M059J (cell line): ENCODE measurements at regions not wholly inside any gene's neighbourhood (a gene's known extent, or its start where the extent isn't known, plus 50 kb on each side); places are given as distances from the start of the nearest gene placed in this dataset.

Experiments used
- DNase-seq: peaks from one replicate; pipeline ENCODE4 v3.0.0-alpha.2; 2012; ENCODE audit warnings: low read depth

DNA sequence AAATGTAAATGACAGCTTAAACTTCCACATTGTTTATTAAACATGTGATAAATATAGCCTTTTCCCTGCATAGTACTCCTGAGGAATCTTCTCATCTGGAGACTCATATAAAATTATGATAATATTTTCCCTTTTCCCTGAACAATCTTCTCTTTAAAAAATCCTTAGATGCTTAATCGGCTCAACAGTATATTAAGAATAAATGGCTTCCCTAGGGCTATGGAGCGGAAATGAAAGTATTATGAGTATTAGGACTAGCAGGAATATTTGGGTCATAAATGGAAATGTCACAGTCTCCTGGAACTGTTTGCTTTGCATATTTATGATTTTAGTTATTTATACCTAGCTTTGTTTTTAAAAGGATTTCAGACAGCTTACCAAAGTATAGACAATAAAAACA is 200.7 kb upstream of the PDE5A start:
- no peak for DNase-seq

GRCh38 chr4:119825696-119826095 is 197.1 kb upstream of the PDE5A start:
- peak; percentile 64 for DNase-seq

DNA sequence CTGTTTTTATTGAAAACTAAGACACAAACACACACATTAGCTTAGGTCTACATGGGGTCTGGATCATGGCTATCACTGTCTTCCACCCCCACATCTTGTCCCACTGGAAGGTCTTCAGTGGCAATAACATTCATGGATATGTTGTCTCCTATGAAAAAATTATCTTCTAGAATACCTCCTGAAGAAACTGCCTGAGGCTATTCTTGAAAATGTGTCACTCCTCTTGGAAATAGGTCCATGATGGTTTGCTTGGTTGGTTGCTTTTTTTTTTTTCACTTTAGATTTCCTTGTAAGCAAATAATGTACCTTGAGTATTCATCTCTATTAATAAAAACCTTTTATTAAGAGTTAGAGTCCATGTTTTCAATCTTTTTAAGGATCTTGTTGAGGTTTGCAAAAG is 195.3 kb upstream of the PDE5A start:
- peak; percentile 69 for DNase-seq

GRCh38 chr4:119823045-119823444 is 194.4 kb upstream of the PDE5A start:
- DNase-seq = no peak

GRCh38 chr4:119816473-119816872 is 187.9 kb upstream of the PDE5A start:
- no peak for DNase-seq

DNA sequence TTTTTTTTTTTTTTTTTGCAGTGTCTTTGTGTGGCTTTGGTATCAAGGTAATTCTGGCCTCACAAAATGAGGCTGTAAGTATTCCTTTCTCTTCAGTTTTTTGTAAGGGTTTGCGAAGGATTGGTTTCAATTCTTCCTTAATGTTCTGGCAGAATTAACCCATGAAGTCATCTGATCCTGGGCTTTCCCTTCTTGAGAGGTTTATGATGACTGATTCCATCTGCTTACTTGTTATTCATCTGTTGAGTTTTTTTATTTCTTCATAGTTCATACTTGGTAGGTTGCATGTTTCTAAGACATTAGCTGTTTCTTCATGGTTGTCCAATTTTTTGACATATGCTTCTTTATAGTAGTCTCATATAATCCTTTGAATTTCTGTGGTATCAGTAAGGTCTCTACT is 181.4 kb upstream of the PDE5A start:
- DNase-seq = no peak

DNA sequence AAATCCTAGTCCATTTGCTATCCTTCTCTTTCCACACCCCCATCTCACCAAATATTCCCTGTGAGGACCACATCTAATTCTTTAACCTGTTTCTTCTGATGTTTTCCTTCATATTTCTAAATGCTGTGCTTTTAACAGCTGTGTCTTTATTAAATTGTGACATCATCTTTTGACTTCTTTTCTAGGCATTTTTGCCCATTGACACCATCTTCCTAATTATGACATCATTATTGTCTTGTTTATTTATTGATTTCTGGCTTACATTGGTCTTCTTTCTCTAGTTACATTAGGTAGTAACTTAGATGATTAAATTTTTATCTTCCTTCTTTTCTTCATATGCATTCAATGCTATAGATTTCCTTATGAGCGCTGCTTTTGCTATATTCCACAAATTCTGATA is 175.8 kb upstream of the PDE5A start:
- DNase-seq = no peak

GRCh38 chr4:119797238-119797894 is 168.8 kb upstream of the PDE5A start:
- DNase-seq = no peak

- peak; percentile 38 for DNase-seq
Measured at GRCh38 chr4:119795986-119796578, 167.5 kb upstream of the PDE5A start.

DNA sequence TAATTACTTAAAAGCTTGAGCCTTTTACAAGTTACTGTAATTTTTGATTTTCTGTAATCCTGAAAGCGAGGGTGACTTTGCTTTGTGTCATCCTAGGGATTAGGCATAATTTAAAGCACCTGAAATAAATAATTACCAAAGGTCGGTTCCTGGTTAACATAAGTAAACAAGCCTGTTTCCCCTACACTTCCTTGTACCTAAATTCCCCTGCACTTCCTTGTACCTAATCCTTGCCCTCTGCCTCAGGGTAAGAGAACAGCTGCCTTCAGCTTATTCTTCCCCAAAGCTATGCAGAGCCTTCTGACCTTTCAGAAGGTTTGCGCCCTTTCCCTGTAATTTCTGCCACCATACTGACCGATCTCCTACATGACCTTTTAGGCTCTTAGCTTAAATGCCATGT is 166.1 kb upstream of the PDE5A start:
- DNase-seq = no peak

DNA sequence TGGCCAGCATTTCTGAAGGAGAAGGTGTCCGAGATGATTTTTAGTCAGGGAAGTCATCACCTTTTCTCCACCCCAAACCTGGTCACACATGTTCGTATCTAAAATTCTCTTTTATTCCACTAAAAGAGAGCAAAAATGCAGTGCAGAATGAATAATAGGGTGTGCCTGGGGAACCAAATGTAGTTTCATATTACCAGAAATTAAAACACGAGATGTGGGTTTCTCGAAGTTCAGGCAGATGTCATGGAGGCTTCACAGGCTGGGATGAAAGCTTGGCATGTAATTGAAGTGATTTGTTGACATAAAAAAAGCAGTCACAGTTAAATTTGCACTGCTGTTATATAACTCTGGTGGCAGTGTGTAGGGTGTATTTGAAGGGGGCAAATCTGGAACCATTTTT is 165.5 kb upstream of the PDE5A start:
- DNase-seq = no peak

DNA sequence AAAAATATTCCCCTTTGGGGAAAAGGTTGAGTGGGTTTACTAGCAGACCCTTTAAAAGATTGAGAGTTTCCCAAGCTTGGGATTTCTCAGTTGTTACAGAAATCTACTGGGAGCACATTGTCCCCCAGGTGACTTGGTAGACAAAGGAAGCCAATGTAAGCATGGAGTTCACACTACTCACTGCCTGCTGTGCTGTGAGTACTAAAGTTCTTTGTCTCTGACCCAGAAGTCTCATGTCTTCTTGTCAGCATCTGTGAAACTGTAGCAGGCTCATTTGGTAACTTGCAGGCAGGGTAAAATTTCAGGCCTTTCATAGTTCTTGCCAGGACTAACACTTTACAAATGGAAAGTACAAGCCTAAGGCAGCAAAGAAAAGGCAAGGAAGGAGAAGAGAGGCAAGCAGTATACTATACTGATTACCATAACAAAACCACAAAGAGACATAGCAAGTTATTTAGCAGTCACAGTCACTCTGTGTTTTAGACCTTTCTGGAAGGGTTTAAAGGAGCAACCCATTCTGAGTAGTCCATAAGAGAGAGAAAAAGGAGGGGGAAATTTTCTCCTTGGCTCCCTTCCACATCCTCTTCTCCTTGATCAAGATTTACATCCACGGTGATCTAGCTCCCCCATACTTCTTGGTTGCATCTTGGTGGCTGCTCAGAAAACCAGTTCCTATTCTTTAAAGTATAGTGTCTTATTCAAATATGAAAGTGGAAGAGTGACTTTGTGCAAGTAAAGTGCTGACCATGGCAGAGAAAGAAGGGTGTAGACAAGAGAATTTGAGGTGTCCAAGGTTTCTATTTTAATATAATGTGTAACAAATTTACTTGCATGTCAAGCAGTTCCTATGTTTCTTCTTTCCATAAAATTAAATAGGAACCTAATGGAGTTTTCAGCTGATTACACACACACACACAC is 160.0 kb upstream of the PDE5A start:
- DNase-seq = peak; percentile 33

- DNase-seq = peak; percentile 48
Measured at GRCh38 chr4:119785963-119786362, 157.4 kb upstream of the PDE5A start.

GRCh38 chr4:119783189-119783983 is 154.8 kb upstream of the PDE5A start:
- DNase-seq = no peak

DNA sequence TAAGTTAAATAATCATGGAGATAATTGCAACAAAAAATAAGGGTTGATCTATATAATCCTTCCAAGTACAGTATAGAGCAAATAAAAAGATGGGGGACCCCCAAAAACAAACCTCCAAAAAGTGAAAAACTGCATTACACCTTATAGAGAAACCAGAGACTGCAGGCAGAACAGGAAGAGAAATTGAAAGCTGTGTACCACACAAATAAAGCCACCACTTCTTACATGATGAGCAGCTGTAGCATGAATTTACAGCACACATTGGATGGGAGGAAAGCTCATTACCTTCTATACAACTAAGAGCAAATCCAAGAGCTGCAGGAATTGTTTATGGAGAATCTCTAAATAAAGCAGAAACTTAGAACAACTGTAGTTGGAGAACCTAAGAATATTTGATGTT is 152.4 kb upstream of the PDE5A start:
- DNase-seq = no peak

- no peak for DNase-seq
Measured at GRCh38 chr4:119774840-119775239, 146.2 kb upstream of the PDE5A start.

DNA sequence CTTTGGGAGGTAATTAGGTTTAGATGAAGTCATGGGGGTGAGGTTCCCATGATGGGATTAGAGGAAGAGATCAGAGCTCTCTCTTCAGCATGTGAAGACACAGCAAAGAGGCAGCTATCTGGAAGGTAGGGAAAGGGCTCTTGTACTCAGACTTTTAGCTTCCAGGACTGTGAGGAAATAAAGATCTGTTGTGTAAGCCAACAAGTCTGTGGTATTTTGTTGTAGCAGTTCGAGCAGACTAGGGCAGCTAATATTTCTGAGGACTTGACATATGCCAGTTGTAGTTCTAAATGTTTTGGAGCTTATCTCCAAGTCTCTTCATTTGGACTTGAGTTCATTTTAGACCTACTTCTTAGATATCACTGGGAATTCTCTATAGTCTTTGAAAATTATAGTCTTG is 137.3 kb upstream of the PDE5A start:
- no peak for DNase-seq

GRCh38 chr4:119765469-119765868 is 136.9 kb upstream of the PDE5A start:
- DNase-seq = no peak

DNA sequence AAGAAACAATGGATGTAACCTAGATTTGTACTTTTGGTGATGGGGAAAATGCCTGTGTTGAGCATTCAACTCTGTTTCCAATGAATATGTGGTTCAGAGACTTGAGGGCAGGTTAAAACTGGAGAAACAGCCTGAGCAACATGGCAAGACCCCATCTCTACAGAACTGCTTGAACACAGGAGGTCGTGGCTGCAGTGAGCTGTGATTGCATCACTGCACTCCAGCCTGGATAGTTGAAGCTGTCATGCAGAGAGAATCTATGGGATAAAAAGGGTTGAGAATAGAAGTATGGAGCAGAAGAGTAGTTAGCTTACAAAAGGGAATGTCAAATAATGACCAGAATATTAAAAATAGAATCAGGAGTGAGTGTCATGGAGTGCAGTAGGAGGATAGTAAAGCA is 134.8 kb upstream of the PDE5A start:
- no peak for DNase-seq

- DNase-seq = no peak
Measured at GRCh38 chr4:119755599-119755998, 127.0 kb upstream of the PDE5A start.

DNA sequence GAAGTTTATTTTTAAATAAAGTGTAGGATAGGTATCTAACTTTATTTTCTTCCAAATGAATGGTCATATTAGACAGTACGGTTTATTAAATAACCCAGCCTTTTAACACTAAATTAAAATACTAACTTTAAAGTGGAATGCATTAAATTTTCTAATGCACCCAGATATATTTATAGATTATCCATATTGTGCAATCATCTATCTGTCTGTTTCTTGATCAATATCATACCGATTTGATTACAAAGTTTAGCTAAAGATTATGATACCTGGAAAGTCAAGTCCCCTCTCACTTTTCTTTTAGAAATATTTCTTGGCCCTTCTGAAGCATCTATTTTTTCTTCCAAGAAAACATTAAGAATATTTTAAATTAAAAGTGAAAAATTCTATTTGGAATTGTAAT is 124.3 kb upstream of the PDE5A start:
- DNase-seq = no peak

DNA sequence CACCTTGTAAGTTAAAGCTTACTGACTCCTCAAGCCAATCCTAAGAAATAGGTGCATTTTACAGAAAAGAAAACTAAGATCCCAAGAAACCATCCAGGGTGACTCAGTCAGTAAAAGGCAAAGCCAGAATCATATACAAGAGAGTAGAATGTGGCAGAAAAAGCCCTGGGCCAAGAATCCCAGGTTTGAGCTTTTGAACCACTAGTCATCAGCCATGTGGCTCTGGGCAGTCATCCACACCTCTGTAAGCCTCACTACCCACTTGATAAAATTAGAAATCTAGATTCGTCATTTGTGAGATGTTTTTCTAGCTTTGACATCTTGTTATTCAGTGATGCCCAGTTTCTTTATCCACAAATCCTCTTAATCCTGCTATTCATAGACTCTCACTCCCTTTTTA is 122.2 kb upstream of the PDE5A start:
- peak; percentile 90 for DNase-seq
